ENCODE measurements at regions not wholly inside any gene's neighbourhood (a gene's known extent, or its start where the extent isn't known, plus 50 kb on each side); places are given as distances from the start of the nearest gene placed in this dataset.
"Not testable (repeated sequence)": the region's sequence is repeated elsewhere in the genome, so short reads cannot be mapped to it uniquely, and the experiment has no call there.

GRCh38 chr17:53270936-53271335, 551.8 kb upstream of the KIF2B start:
- intact Hi-C loops (cut with micrococcal nuclease), result no loop called here
- no peaks in the 10 kb centered on the region for H3K27me3 Mint-ChIP-seq (ENCODE audit: low read depth)
- no peak overlapping the region for H3K4me3 Mint-ChIP-seq
- CTCF ChIA-PET, result no interaction called here
- no peaks in the 10 kb centered on the region for H3K4me1 Mint-ChIP-seq (ENCODE audit: low read depth)
- no peak overlapping the region for H3K27ac Mint-ChIP-seq
- H3K9me3 Mint-ChIP-seq, result peaks cover 4% of the 10 kb centered on the region
- H3K36me3 Mint-ChIP-seq (ENCODE audit: low read depth), result no peaks in the 10 kb centered on the region
- DNase-seq, result no peak

GRCh38 chr17:53264730-53265129, 558.0 kb upstream of the KIF2B start:
- Mint-ChIP-seq H3K27ac (no peak overlapping the region), H3K27me3 (ENCODE audit: low read depth) (no peaks in the 10 kb centered on the region), H3K4me3 (no peak overlapping the region), H3K9me3 (peaks cover 5% of the 10 kb centered on the region), H3K36me3 (ENCODE audit: low read depth) (no peaks in the 10 kb centered on the region), H3K4me1 (ENCODE audit: low read depth) (no peaks in the 10 kb centered on the region)
- intact Hi-C loops (cut with micrococcal nuclease), result no loop called here
- no peak for DNase-seq
- CTCF ChIA-PET, result no interaction called here

DNA sequence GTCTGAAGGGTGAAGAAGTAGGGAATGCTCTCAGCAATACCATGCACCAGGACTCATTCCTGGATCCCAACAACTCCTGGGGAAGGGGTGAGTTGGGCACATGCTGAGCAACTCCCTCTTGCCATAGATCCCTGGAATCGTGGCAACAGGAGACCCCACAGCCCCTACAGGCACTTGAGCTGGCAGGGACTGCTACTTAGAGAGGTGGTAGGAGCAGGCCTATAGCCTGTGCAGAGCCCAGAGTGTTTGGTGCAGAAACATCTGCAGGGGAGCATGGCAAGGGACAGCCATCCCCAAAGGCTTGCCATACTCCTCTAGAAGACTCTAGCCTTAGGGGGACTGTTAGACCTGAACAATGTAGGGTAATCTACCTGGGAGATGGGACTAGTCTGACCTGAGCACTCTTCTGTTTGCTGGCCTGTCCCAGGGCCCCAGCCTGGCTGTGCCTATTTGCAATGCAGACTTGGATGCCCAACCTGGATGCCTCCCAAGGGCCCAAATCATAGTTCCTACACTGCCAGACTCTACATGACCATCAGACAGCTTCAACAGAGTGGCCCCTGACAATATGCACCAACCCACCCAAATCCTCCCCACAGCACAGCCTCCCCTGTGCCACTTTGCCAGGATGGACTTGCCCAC, 568.6 kb upstream of the KIF2B start:
- no peak for DNase-seq
- H3K36me3 Mint-ChIP-seq (ENCODE audit: low read depth), result no peaks in the 10 kb centered on the region

GRCh38 chr17:53249036-53249435, 573.7 kb upstream of the KIF2B start:
- no peak overlapping the region for H3K27ac Mint-ChIP-seq
- CTCF ChIA-PET, result no interaction called here
- no peaks in the 10 kb centered on the region for H3K36me3 Mint-ChIP-seq (ENCODE audit: low read depth)
- no peaks in the 10 kb centered on the region for H3K4me1 Mint-ChIP-seq (ENCODE audit: low read depth)
- intact Hi-C loops (cut with micrococcal nuclease), result no loop called here
- no peak for DNase-seq
- H3K4me3 Mint-ChIP-seq, result no peak overlapping the region
- no peaks in the 10 kb centered on the region for H3K27me3 Mint-ChIP-seq (ENCODE audit: low read depth)
- H3K9me3 Mint-ChIP-seq, result peaks cover 2% of the 10 kb centered on the region

More for the DNA sequence above, 568.6 kb upstream of the KIF2B start:
- intact Hi-C loops (cut with micrococcal nuclease), result no loop called here
- Mint-ChIP-seq H3K4me1 (ENCODE audit: low read depth) (no peaks in the 10 kb centered on the region), H3K27me3 (ENCODE audit: low read depth) (no peaks in the 10 kb centered on the region), H3K4me3 (no peak overlapping the region), H3K9me3 (peaks cover 14% of the 10 kb centered on the region), H3K27ac (no peak overlapping the region)
- CTCF ChIA-PET, result no interaction called here

DNA sequence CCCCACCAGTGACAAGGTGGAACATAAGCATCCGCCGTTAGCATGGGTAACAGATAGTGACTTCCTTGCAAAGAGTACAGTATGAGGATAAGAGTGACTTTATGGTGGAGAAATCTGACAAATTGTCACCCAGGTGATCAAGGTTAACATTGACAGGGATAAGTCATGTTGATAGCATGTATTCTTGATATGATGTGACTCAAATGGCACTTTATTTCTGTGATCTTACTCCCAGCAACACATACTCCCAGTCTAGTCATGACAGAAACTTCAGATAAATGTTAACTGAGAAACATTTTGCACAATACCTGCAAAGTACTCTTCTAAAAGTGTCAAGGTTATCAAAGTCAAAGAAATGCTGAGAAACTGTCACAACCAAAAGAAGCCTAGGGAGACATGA, 588.6 kb upstream of the KIF2B start:
- no peaks in the 10 kb centered on the region for H3K36me3 Mint-ChIP-seq (ENCODE audit: low read depth)
- intact Hi-C loops (cut with micrococcal nuclease), result loop anchor here (1.0 kb wide), 1 partner anchor 15 kb away; no protein-coding TSS in a partner anchor
- no peak overlapping the region for H3K4me3 Mint-ChIP-seq
- DNase-seq, result no peak
- H3K9me3 Mint-ChIP-seq, result peaks cover 12% of the 10 kb centered on the region
- no peaks in the 10 kb centered on the region for H3K4me1 Mint-ChIP-seq (ENCODE audit: low read depth)
- H3K27ac Mint-ChIP-seq, result no peak overlapping the region
- CTCF ChIA-PET, result no interaction called here
- H3K27me3 Mint-ChIP-seq (ENCODE audit: low read depth), result no peaks in the 10 kb centered on the region

GRCh38 chr17:53227514-53227913, 595.2 kb upstream of the KIF2B start:
- intact Hi-C loops (cut with micrococcal nuclease), result no loop called here
- Mint-ChIP-seq H3K36me3 (ENCODE audit: low read depth) (no peaks in the 10 kb centered on the region), H3K4me1 (ENCODE audit: low read depth) (no peaks in the 10 kb centered on the region), H3K9me3 (peaks cover 5% of the 10 kb centered on the region), H3K27me3 (ENCODE audit: low read depth) (no peaks in the 10 kb centered on the region), H3K27ac (no peak overlapping the region), H3K4me3 (no peak overlapping the region)
- CTCF ChIA-PET, result no interaction called here
- no peak for DNase-seq

DNA sequence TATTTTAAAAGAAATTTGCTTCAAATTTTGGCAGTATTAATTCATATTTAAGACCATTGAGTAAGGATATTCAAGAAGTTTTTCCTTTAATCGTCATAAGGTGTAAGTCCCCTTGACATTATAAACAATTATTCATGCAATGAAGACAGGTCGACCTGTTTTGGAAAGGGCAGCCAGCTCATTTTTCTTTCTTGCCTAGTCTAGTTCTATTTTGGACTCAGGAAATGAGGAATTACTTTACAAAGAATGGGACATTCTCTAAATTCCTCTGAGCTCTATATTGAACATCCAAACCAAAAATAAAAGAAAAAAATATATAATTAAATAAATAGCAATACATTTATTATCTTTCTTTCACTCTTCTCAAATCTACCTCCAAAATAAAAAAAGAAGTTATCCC, 595.6 kb upstream of the KIF2B start:
- H3K36me3 Mint-ChIP-seq (ENCODE audit: low read depth), result no peaks in the 10 kb centered on the region
- CTCF ChIA-PET, result no interaction called here
- no peak overlapping the region for H3K4me3 Mint-ChIP-seq
- no peak for DNase-seq
- no peak overlapping the region for H3K27ac Mint-ChIP-seq
- H3K9me3 Mint-ChIP-seq, result peaks cover 5% of the 10 kb centered on the region
- H3K4me1 Mint-ChIP-seq (ENCODE audit: low read depth), result no peaks in the 10 kb centered on the region
- intact Hi-C loops (cut with micrococcal nuclease), result no loop called here
- no peaks in the 10 kb centered on the region for H3K27me3 Mint-ChIP-seq (ENCODE audit: low read depth)

DNA sequence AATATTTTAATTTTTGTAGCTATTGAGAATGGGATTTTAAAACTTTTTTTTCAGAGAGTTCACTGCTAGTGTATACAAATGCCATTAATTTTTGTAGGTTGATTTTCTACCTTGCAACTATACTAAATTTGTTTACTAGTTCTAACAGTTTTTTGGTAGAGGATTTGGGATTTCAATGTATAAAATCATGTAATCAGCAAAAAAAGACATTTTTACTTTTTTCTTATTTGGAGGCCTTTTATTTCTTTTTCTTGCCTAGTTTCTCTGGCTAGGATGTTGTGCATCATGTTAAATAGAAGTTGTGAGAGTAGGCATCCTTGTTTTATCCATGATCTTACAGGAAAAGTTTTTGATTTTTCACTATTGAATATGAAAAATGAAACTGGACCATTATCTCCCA, 602.9 kb upstream of the KIF2B start:
- CTCF ChIA-PET, result interaction anchor here (0.7 kb wide), 1 partner anchor 322 kb away, joined by 3 read pairs; no protein-coding TSS in a partner anchor
- Mint-ChIP-seq H3K9me3 (peaks cover 8% of the 10 kb centered on the region), H3K36me3 (ENCODE audit: low read depth) (no peaks in the 10 kb centered on the region), H3K27me3 (ENCODE audit: low read depth) (no peaks in the 10 kb centered on the region), H3K4me3 (no peak overlapping the region), H3K4me1 (ENCODE audit: low read depth) (no peaks in the 10 kb centered on the region), H3K27ac (no peak overlapping the region)
- intact Hi-C loops (cut with micrococcal nuclease), result loop anchor here (1.0 kb wide), 1 partner anchor 14 kb away; no protein-coding TSS in a partner anchor
- no peak for DNase-seq

- no peaks in the 10 kb centered on the region for H3K27me3 Mint-ChIP-seq (ENCODE audit: low read depth)
- H3K4me3 Mint-ChIP-seq, result no peak overlapping the region
- H3K4me1 Mint-ChIP-seq (ENCODE audit: low read depth), result no peaks in the 10 kb centered on the region
- intact Hi-C loops (cut with micrococcal nuclease), result loop anchor here (1.0 kb wide), 1 partner anchor 16 kb away; no protein-coding TSS in a partner anchor
- DNase-seq, result no peak
- CTCF ChIA-PET, result no interaction called here
- peaks cover 10% of the 10 kb centered on the region for H3K9me3 Mint-ChIP-seq
- H3K27ac Mint-ChIP-seq, result no peak overlapping the region
- no peaks in the 10 kb centered on the region for H3K36me3 Mint-ChIP-seq (ENCODE audit: low read depth)
Observed at GRCh38 chr17:53218723-53219122, 604.0 kb upstream of the KIF2B start.

- no peaks in the 10 kb centered on the region for H3K36me3 Mint-ChIP-seq (ENCODE audit: low read depth)
- CTCF ChIA-PET, result no interaction called here
Observed at GRCh38 chr17:53217311-53217710, 605.4 kb upstream of the KIF2B start.

DNA sequence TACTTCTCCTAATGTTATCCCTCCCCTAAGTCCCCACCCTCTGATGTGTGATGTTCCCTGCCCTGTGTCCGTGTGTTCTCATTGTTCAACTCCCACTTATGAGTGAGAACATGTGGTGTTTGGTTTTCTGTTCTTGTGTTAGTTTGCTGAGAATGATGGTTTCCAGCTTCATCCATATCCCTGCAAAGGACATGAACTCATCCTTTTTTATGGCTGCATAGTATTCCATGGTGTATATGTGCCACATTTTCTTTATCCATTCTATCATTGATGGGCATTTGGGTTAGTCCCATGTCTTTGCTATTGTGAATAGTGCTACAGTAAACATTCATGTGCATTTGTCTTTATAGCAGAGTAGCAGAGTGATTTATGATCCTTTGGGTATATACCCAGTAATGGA, 613.8 kb upstream of the KIF2B start:
- H3K27ac Mint-ChIP-seq; H3K27me3 Mint-ChIP-seq (ENCODE audit: low read depth); H3K36me3 Mint-ChIP-seq (ENCODE audit: low read depth); intact Hi-C loops (cut with micrococcal nuclease); H3K4me1 Mint-ChIP-seq (ENCODE audit: low read depth); H3K4me3 Mint-ChIP-seq; DNase-seq; H3K9me3 Mint-ChIP-seq; CTCF ChIA-PET: not testable (repeated sequence)

More at GRCh38 chr17:53217311-53217710, 605.4 kb upstream of the KIF2B start:
- H3K9me3 Mint-ChIP-seq, result peaks cover 10% of the 10 kb centered on the region
- DNase-seq, result no peak
- no peak overlapping the region for H3K4me3 Mint-ChIP-seq
- H3K27ac Mint-ChIP-seq, result no peak overlapping the region
- no peaks in the 10 kb centered on the region for H3K27me3 Mint-ChIP-seq (ENCODE audit: low read depth)
- intact Hi-C loops (cut with micrococcal nuclease), result no loop called here
- no peaks in the 10 kb centered on the region for H3K4me1 Mint-ChIP-seq (ENCODE audit: low read depth)

- no peaks in the 10 kb centered on the region for H3K4me1 Mint-ChIP-seq (ENCODE audit: low read depth)
- DNase-seq, result no peak
- no peaks in the 10 kb centered on the region for H3K27me3 Mint-ChIP-seq (ENCODE audit: low read depth)
- CTCF ChIA-PET, result no interaction called here
- H3K27ac Mint-ChIP-seq, result no peak overlapping the region
- intact Hi-C loops (cut with micrococcal nuclease), result no loop called here
- H3K36me3 Mint-ChIP-seq (ENCODE audit: low read depth), result no peaks in the 10 kb centered on the region
- no peak overlapping the region for H3K4me3 Mint-ChIP-seq
- H3K9me3 Mint-ChIP-seq, result peaks cover 4% of the 10 kb centered on the region
Observed at GRCh38 chr17:53193044-53193443, 629.7 kb upstream of the KIF2B start.

DNA sequence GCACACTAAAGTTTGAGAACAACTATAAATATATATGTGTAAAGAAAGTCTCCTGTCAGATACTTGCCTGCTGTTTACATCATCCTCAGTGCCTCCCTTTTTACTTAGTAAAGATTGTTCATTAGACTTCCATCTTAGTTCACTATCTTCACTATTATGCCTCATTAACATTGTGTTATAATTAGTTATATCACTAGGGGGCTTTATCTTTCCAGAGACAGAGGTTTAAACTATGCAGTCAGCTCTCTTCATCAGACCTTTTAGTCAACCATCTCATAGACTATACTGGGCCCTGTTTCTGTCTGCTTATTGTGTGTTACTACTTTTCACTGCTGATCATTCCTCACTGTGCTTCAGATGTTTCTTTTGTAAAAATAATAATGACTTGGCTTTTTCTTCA, 630.8 kb upstream of the KIF2B start:
- DNase-seq, result no peak
- Mint-ChIP-seq H3K4me3 (no peak overlapping the region), H3K4me1 (ENCODE audit: low read depth) (no peaks in the 10 kb centered on the region), H3K36me3 (ENCODE audit: low read depth) (no peaks in the 10 kb centered on the region), H3K9me3 (peaks cover 1% of the 10 kb centered on the region), H3K27ac (no peak overlapping the region), H3K27me3 (ENCODE audit: low read depth) (no peaks in the 10 kb centered on the region)
- CTCF ChIA-PET, result no interaction called here
- intact Hi-C loops (cut with micrococcal nuclease), result no loop called here

Measured in activated naive CD4-positive, alpha-beta T cell treated with anti-CD3 and anti-CD28 coated beads for 36 hours (primary cell).